CD14-positive monocyte (primary cell): ENCODE measurements at regions not wholly inside any gene's neighbourhood (a gene's known extent, or its start where the extent isn't known, plus 50 kb on each side); places are given as distances from the start of the nearest gene placed in this dataset.

ENCODE experiments used
- DNase-seq, 3 donors: peaks; one replicate each; pipeline ENCODE4 v3.0.0-alpha.2; 2011 to 2022
- H2AFZ ChIP-seq: 2 replicates; pipeline ENCODE4 v1.6.0; 2012; ENCODE audit warnings: mild to moderate bottlenecking, low read depth, low read length, inconsistent platforms; ENCODE audit not compliant: insufficient read depth, poor library complexity, severe bottlenecking
- H3K27ac ChIP-seq, 2 donors: 1 replicate in 1 of 2; 2 replicates in 1 of 2; pipeline ENCODE4 v1.5.1; 2012 to 2013; ENCODE audit warnings: low read length in 2 of 2, control low read depth in 1 of 2, inconsistent platforms in 1 of 2, low read depth in 1 of 2, mild to moderate bottlenecking in 1 of 2
- H3K27me3 ChIP-seq, 2 donors: one replicate each; pipeline versions ENCODE4 v1.6.0 to v1.6.1; 2011 to 2013; ENCODE audit warnings: low read length in 2 of 2; ENCODE audit not compliant: control insufficient read depth in 2 of 2, insufficient read depth in 2 of 2
- H3K36me3 ChIP-seq, 2 donors: replicated peaks in 1 of 2; 1 replicate in 1 of 2; 2 replicates in 1 of 2; pipeline versions ENCODE4 v1.5.1 to v1.6.1; 2012 to 2013; ENCODE audit warnings: low read length in 2 of 2, control low read depth in 1 of 2, inconsistent platforms in 1 of 2, mild to moderate bottlenecking in 1 of 2; ENCODE audit not compliant: insufficient read depth in 2 of 2, control insufficient read depth in 1 of 2
- H3K4me1 ChIP-seq, 2 donors: 1 replicate in 1 of 2; 2 replicates in 1 of 2; pipeline versions ENCODE4 v1.5.1 to v1.6.1; 2012 to 2013; ENCODE audit warnings: low read length in 2 of 2, control low read depth in 1 of 2, inconsistent platforms in 1 of 2, mild to moderate bottlenecking in 1 of 2, moderate library complexity in 1 of 2; ENCODE audit not compliant: insufficient read depth in 2 of 2, control insufficient read depth in 1 of 2
- H3K4me2 ChIP-seq: replicated peaks from 2 replicates; pipeline ENCODE3; 2012; ENCODE audit warnings: low read length, moderate library complexity, mild to moderate bottlenecking; ENCODE audit not compliant: poor library complexity, severe bottlenecking; ENCODE audit errors: extremely low read depth
- H3K4me3 ChIP-seq, 3 experiments: fragments of 200-600 bp in 1 of 3; sonication (generic) in 1 of 3; replicated peaks in 1 of 3; 1 replicate in 2 of 3; 2 replicates in 1 of 3; pipeline ENCODE4 v1.5.1; 2011 to 2013; ENCODE audit warnings: low read length in 3 of 3, mild to moderate bottlenecking in 3 of 3, control low read depth in 2 of 3, low read depth in 2 of 3, inconsistent platforms in 1 of 3, moderate library complexity in 1 of 3
- H3K79me2 ChIP-seq: 2 replicates; pipeline ENCODE4 v1.6.0; 2012; ENCODE audit warnings: mild to moderate bottlenecking, control low read depth, inconsistent platforms, low read length, moderate library complexity; ENCODE audit not compliant: insufficient read depth
- H3K9ac ChIP-seq: 2 replicates; pipeline ENCODE4 v1.6.0; 2017; ENCODE audit warnings: low read length, mild to moderate bottlenecking; ENCODE audit not compliant: insufficient read depth, poor library complexity, severe bottlenecking
- H3K9me3 ChIP-seq, 2 donors: replicated peaks in 1 of 2; 1 replicate in 1 of 2; 2 replicates in 1 of 2; pipeline versions ENCODE4 v1.5.1 to v1.6.1; 2012 to 2013; ENCODE audit warnings: low read length in 2 of 2, control low read depth in 1 of 2; ENCODE audit not compliant: control insufficient read depth in 1 of 2, insufficient read depth in 1 of 2
- H4K20me1 ChIP-seq: 2 replicates; pipeline ENCODE4 v1.6.0; 2012; ENCODE audit warnings: mild to moderate bottlenecking, low read length, control low read depth, moderate library complexity; ENCODE audit not compliant: insufficient read depth
- H3K27ac Mint-ChIP-seq, 7 donors: one replicate each; pipeline ENCODE4 v1.8.0; 2020; ENCODE audit warnings: mild to moderate bottlenecking in 7 of 7, mixed read lengths in 7 of 7, moderate library complexity in 6 of 7, inconsistent platforms in 2 of 7
- H3K27me3 Mint-ChIP-seq, 3 donors: one replicate each; pipeline ENCODE4 v1.8.0; 2021 to 2022; ENCODE audit warnings: low read depth in 3 of 3, mild to moderate bottlenecking in 3 of 3, mixed read lengths in 3 of 3, moderate library complexity in 3 of 3, inconsistent platforms in 1 of 3
- H3K36me3 Mint-ChIP-seq, 2 donors: one replicate each; pipeline ENCODE4 v1.8.0; 2020; ENCODE audit warnings: mixed read lengths in 2 of 2, inconsistent platforms in 1 of 2, mild to moderate bottlenecking in 1 of 2
- H3K4me1 Mint-ChIP-seq: one replicate; pipeline ENCODE4 v1.8.0; 2020; ENCODE audit warnings: mild to moderate bottlenecking, mixed read lengths
- H3K4me3 Mint-ChIP-seq, 2 donors: one replicate each; pipeline ENCODE4 v1.8.0; 2020; ENCODE audit warnings: mild to moderate bottlenecking in 2 of 2, mixed read lengths in 2 of 2, moderate library complexity in 1 of 2
- H3K9me3 Mint-ChIP-seq, 7 donors: one replicate each; pipeline ENCODE4 v1.8.0; 2020 to 2022; ENCODE audit warnings: mixed read lengths in 7 of 7, mild to moderate bottlenecking in 6 of 7, moderate library complexity in 6 of 7, inconsistent platforms in 2 of 7
- WGBS: methylation state at CpG from one replicate; pipeline ENCODE4 v1.1.5; 2013; ENCODE audit warnings: missing lambda C conversion rate; ENCODE audit not compliant: insufficient coverage; 5-methylcytosine and 5-hydroxymethylcytosine counted together
- intact Hi-C, 2 donors: fragments of 100-400 bp; cut with micrococcal nuclease; formaldehyde crosslinking; loops; one replicate each; pipeline versions ENCODE4 v1.15.0 to v1.15.1; 2023
- TF ChIP-seq, protein P1 (sequence below): fragments of 200-600 bp; IDR thresholded peaks from one replicate; pipeline ENCODE4 v1.8.0; 2022; ENCODE audit warnings: antibody characterized with exemption, mild to moderate bottlenecking

- peaks cover 0 to 6% (median 4%) of the 10 kb centered on the region in 7 donors for H3K9me3 Mint-ChIP-seq
- no peak overlapping the region for H3K4me2 ChIP-seq
- no peaks in the 10 kb centered on the region for H3K79me2 ChIP-seq
- H3K4me1 ChIP-seq: no peaks in the 10 kb centered on the region
- H2AFZ ChIP-seq: no peak overlapping the region
- TF ChIP-seq, protein P1, sequence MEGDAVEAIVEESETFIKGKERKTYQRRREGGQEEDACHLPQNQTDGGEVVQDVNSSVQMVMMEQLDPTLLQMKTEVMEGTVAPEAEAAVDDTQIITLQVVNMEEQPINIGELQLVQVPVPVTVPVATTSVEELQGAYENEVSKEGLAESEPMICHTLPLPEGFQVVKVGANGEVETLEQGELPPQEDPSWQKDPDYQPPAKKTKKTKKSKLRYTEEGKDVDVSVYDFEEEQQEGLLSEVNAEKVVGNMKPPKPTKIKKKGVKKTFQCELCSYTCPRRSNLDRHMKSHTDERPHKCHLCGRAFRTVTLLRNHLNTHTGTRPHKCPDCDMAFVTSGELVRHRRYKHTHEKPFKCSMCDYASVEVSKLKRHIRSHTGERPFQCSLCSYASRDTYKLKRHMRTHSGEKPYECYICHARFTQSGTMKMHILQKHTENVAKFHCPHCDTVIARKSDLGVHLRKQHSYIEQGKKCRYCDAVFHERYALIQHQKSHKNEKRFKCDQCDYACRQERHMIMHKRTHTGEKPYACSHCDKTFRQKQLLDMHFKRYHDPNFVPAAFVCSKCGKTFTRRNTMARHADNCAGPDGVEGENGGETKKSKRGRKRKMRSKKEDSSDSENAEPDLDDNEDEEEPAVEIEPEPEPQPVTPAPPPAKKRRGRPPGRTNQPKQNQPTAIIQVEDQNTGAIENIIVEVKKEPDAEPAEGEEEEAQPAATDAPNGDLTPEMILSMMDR: no peak
- no peaks in the 10 kb centered on the region for H4K20me1 ChIP-seq
- H3K27me3 ChIP-seq: no peaks in the 10 kb centered on the region
- H3K4me3 ChIP-seq: no peak overlapping the region
- H3K27ac Mint-ChIP-seq: no peak overlapping the region
- H3K27me3 Mint-ChIP-seq: peaks cover 0 to 2% (median 1%) of the 10 kb centered on the region in 3 donors
- DNase-seq: no peak
- H3K4me1 Mint-ChIP-seq: no peaks in the 10 kb centered on the region
- H3K27ac ChIP-seq: no peak overlapping the region
- H3K36me3 Mint-ChIP-seq: no peaks in the 10 kb centered on the region
- H3K36me3 ChIP-seq: no peaks in the 10 kb centered on the region
- H3K9ac ChIP-seq: no peak overlapping the region
- WGBS: 89% methylated on average over 1 of the region's 3 CpGs
- no peaks in the 10 kb centered on the region for H3K9me3 ChIP-seq
- intact Hi-C loops: no loop called here
- H3K4me3 Mint-ChIP-seq: no peak overlapping the region
Observed at GRCh38 chr2:12363138-12363537, 353.6 kb upstream of the TRIB2 start.

DNA sequence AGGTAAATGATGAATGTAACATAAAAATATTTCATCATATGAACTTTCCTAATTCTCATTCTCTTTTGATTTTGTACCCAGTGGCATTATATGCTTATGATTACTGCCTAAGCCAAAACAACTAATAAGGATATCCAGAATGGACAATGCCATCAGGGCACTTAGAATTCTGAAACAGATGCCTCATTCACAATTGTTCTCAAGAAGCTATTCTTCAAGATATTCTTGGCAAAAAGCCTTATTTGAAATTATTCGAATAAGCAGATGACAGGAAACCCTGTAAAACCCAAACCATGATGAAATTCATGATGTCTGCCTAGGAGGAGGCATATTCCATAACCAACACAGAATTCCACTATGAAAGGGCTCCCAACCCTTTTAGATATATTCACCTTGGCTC lies 353.2 kb upstream of the TRIB2 start:
- Histone ChIP-seq H3K9ac (no peak overlapping the region), H3K79me2 (no peaks in the 10 kb centered on the region), H3K9me3 (no peaks in the 10 kb centered on the region), H3K27me3 (no peaks in the 10 kb centered on the region), H3K27ac (no peak overlapping the region), H4K20me1 (no peaks in the 10 kb centered on the region), H2AFZ (no peak overlapping the region), H3K4me2 (no peak overlapping the region), H3K4me3 (no peak overlapping the region), H3K4me1 (no peaks in the 10 kb centered on the region), H3K36me3 (no peaks in the 10 kb centered on the region)
- Mint-ChIP-seq H3K4me1 (no peaks in the 10 kb centered on the region), H3K27me3 (peaks cover 0 to 3% (median 1%) of the 10 kb centered on the region in 3 donors), H3K4me3 (no peak overlapping the region), H3K9me3 (peaks cover 0 to 7% (median 4%) of the 10 kb centered on the region in 7 donors), H3K36me3 (no peaks in the 10 kb centered on the region), H3K27ac (no peak overlapping the region)
- TF ChIP-seq, protein P1: no peak
- DNase-seq: no peak
- WGBS: no CpG with 5 or more reads among the region's 1 CpG
- intact Hi-C loops: no loop called here
